Kidney epithelial cell (primary cell): ENCODE measurements at regions not wholly inside any gene's neighbourhood (a gene's known extent, or its start where the extent isn't known, plus 50 kb on each side); places are given as distances from the start of the nearest gene placed in this dataset.

Experiments used
- DNase-seq: peaks from one replicate; pipeline ENCODE4 v3.0.0-alpha.2; 2010; ENCODE audit warnings: low read depth
- H3K27me3 ChIP-seq: 2 replicates; pipeline ENCODE4 v1.6.0; 2011; ENCODE audit warnings: low read length; ENCODE audit not compliant: control insufficient read depth, insufficient read depth
- H3K36me3 ChIP-seq: 2 replicates; pipeline ENCODE4 v1.5.1; 2011; ENCODE audit warnings: low read length; ENCODE audit not compliant: control insufficient read depth, insufficient read depth
- H3K4me3 ChIP-seq: 2 replicates; pipeline ENCODE4 v1.5.1; 2011; ENCODE audit warnings: low read depth, mild to moderate bottlenecking, control low read depth, low read length
- CTCF ChIP-seq: IDR thresholded peaks from 2 replicates; pipeline ENCODE4 v1.5.1; 2011; ENCODE audit warnings: mild to moderate bottlenecking, moderate library complexity, low read length, control low read depth, inconsistent platforms; ENCODE audit not compliant: insufficient read depth, poor library complexity, severe bottlenecking

- Histone ChIP-seq H3K27me3 (no peaks in the 10 kb centered on the region), H3K36me3 (no peaks in the 10 kb centered on the region), H3K4me3 (no peak overlapping the region)
- DNase-seq: no peak
- TF ChIP-seq CTCF: no peak
Observed at GRCh38 chr20:19113343-19113930, 99.0 kb upstream of the SLC24A3 start.

GRCh38 chr20:19114410-19114809, 98.0 kb upstream of the SLC24A3 start:
- TF ChIP-seq CTCF: no peak
- H3K4me3 ChIP-seq: no peak overlapping the region

GRCh38 chr20:19115581-19115980, 96.9 kb upstream of the SLC24A3 start:
- no peaks in the 10 kb centered on the region for H3K27me3 ChIP-seq
- DNase-seq: no peak
- TF ChIP-seq CTCF: no peak
- no peaks in the 10 kb centered on the region for H3K36me3 ChIP-seq
- H3K4me3 ChIP-seq: no peak overlapping the region

More at GRCh38 chr20:19114410-19114809, 98.0 kb upstream of the SLC24A3 start:
- Histone ChIP-seq H3K36me3 (no peaks in the 10 kb centered on the region), H3K27me3 (no peaks in the 10 kb centered on the region)
- no peak for DNase-seq

GRCh38 chr20:19120011-19120410, 92.4 kb upstream of the SLC24A3 start:
- TF ChIP-seq CTCF: no peak
- no peak for DNase-seq
- Histone ChIP-seq H3K36me3 (no peaks in the 10 kb centered on the region), H3K4me3 (no peak overlapping the region), H3K27me3 (no peaks in the 10 kb centered on the region)

GRCh38 chr20:19120569-19120968, 91.9 kb upstream of the SLC24A3 start:
- no peak for TF ChIP-seq CTCF
- Histone ChIP-seq H3K27me3 (no peaks in the 10 kb centered on the region), H3K36me3 (no peaks in the 10 kb centered on the region), H3K4me3 (no peak overlapping the region)
- no peak for DNase-seq

GRCh38 chr20:19121463-19121862, 91.0 kb upstream of the SLC24A3 start:
- TF ChIP-seq CTCF: no peak
- DNase-seq: no peak
- Histone ChIP-seq H3K36me3 (no peaks in the 10 kb centered on the region), H3K27me3 (no peaks in the 10 kb centered on the region), H3K4me3 (no peak overlapping the region)
